Lung (tissue), 11 donors: ENCODE measurements at regions not wholly inside any gene's neighbourhood (a gene's known extent, or its start where the extent isn't known, plus 50 kb on each side); places are given as distances from the start of the nearest gene placed in this dataset.

ENCODE experiments used
- ATAC-seq: fragments of 200-7000 bp; cut with Tn5 transposase; one replicate; pipeline ENCODE4 v1.9.1; 2020; ENCODE audit warnings: moderate number of reproducible peaks; ENCODE audit not compliant: insufficient read depth, low FRiP score
- DNase-seq, 3 donors: peaks; one replicate each; pipeline ENCODE4 v3.0.0-alpha.2; 2013 to 2017
- H3K27ac ChIP-seq, 2 donors: one replicate each; pipeline ENCODE4 v1.5.1; 2013; ENCODE audit warnings: mild to moderate bottlenecking in 2 of 2, moderate library complexity in 2 of 2, control low read depth in 1 of 2, inconsistent platforms in 1 of 2, low read depth in 1 of 2, low read length in 1 of 2
- H3K27me3 ChIP-seq, 3 donors: one replicate each; pipeline ENCODE4 v1.5.1; 2013; ENCODE audit warnings: low read length in 2 of 3; ENCODE audit not compliant: control insufficient read depth in 3 of 3, insufficient read depth in 3 of 3
- H3K36me3 ChIP-seq, 4 donors: one replicate each; pipeline ENCODE4 v1.5.1; 2013; ENCODE audit warnings: low read length in 4 of 4, mild to moderate bottlenecking in 1 of 4, moderate library complexity in 1 of 4; ENCODE audit not compliant: control insufficient read depth in 4 of 4, insufficient read depth in 4 of 4
- H3K4me1 ChIP-seq, 5 donors: one replicate each; pipeline ENCODE4 v1.5.1; 2013; ENCODE audit warnings: low read length in 5 of 5, mild to moderate bottlenecking in 2 of 5, moderate library complexity in 1 of 5; ENCODE audit not compliant: control insufficient read depth in 5 of 5, insufficient read depth in 5 of 5
- H3K4me3 ChIP-seq: one replicate; pipeline ENCODE4 v1.5.1; 2013; ENCODE audit warnings: mild to moderate bottlenecking, control low read depth, moderate library complexity
- H3K9ac ChIP-seq, 2 donors: one replicate each; pipeline ENCODE4 v1.5.1; 2013; ENCODE audit warnings: low read length in 2 of 2, control low read depth in 1 of 2; ENCODE audit not compliant: insufficient read depth in 1 of 2
- H3K9me3 ChIP-seq, 4 donors: one replicate each; pipeline ENCODE4 v1.5.1; 2013; ENCODE audit warnings: low read length in 3 of 4, mild to moderate bottlenecking in 1 of 4, moderate library complexity in 1 of 4; ENCODE audit not compliant: control insufficient read depth in 4 of 4, insufficient read depth in 3 of 4
- CTCF ChIP-seq: IDR thresholded peaks from 2 replicates; pipeline ENCODE4 v1.5.1; 2012; ENCODE audit warnings: mild to moderate bottlenecking; ENCODE audit errors: control extremely low read depth, extremely low read depth
- WGBS, 2 donors: extraction: QIAGEN DNeasy Blood & Tissue Kit; methylation state at CpG; one replicate each; pipeline ENCODE4 v1.1.7; 2013; 5-methylcytosine and 5-hydroxymethylcytosine counted together
- donor health status: control.
- donor health status: control.
- donor health status: Bipolar disorder and iron deficiency.
- donor health status: healthy.
- donor health status: DM: yes; HTN: yes; CAD: no.

DNA sequence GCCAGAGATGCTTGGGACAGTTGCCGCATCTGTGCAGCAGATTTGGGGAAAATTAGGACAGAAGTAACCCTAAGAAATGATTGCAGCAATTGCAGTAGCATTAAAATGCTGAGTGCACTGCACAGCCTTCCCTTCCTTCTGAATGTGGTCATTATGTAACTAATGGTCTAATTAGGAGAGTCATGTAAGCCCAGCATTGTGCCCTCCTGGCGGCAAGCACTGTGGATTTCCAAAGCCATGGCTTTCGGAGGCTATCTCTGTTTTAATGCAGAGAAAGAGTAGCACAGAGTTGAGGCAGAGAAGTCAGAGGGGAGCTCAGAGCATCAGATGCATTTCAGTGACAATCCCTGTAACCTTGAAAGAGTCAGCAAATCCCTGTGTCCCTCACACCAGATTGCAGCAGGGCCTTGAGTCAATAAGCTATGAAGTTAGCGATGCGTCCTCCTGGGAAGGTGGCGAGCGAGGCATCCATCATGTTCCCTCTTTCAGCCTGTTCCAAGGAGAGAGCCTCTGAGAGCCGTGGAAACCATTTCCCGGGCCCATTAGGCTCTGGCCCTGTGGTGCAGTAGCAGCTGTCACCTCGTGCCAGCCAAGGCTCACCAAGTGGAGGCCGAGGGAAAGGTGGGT lies 307.2 kb downstream of the FBXO15 start:
- H3K9ac ChIP-seq, result no peak overlapping the region
- H3K27me3 ChIP-seq, result peaks cover 0 to 7% (median 3%) of the 10 kb centered on the region in 3 donors
- H3K9me3 ChIP-seq, result no peaks in the 10 kb centered on the region
- DNase-seq (no peak), ATAC-seq (no peak)
- TF ChIP-seq CTCF, result no peak
- H3K4me1 ChIP-seq, result no peaks in the 10 kb centered on the region
- no peaks in the 10 kb centered on the region for H3K36me3 ChIP-seq
- H3K27ac ChIP-seq, result no peak overlapping the region
- WGBS, 2 donors, result 79 to 87% methylated on average over 11 of the region's 11 CpGs
- no peak overlapping the region for H3K4me3 ChIP-seq

GRCh38 chr18:73839441-73839840 lies 308.2 kb downstream of the FBXO15 start:
- H3K9ac ChIP-seq, result no peak overlapping the region
- 39 to 62% methylated on average over 4 of the region's 4 CpGs for WGBS, 2 donors
- no peaks in the 10 kb centered on the region for H3K36me3 ChIP-seq
- no peaks in the 10 kb centered on the region for H3K4me1 ChIP-seq
- H3K27me3 ChIP-seq, result peaks cover 0 to 5% (median 3%) of the 10 kb centered on the region in 3 donors
- no peaks in the 10 kb centered on the region for H3K9me3 ChIP-seq
- H3K4me3 ChIP-seq, result no peak overlapping the region
- no peak for TF ChIP-seq CTCF
- ATAC-seq (no peak), DNase-seq (no peak)
- H3K27ac ChIP-seq, result no peak overlapping the region

- TF ChIP-seq CTCF, result no peak
- Histone ChIP-seq H3K9me3 (no peaks in the 10 kb centered on the region), H3K4me3 (no peak overlapping the region), H3K9ac (no peak overlapping the region), H3K36me3 (no peaks in the 10 kb centered on the region), H3K27ac (no peak overlapping the region), H3K27me3 (peaks cover 0 to 1% (median 0%) of the 10 kb centered on the region in 3 donors), H3K4me1 (no peaks in the 10 kb centered on the region)
- no peak for DNase-seq
- no peak for ATAC-seq
Observed at GRCh38 chr18:73838107-73838506, 309.5 kb downstream of the FBXO15 start.
